Sigmoid colon (tissue), 4 donors: ENCODE measurements at regions not wholly inside any gene's neighbourhood (a gene's known extent, or its start where the extent isn't known, plus 50 kb on each side); places are given as distances from the start of the nearest gene placed in this dataset.

ENCODE experiments used
- CTCF ChIP-seq, 4 experiments: fragments of 450-650 bp in 3 of 4; fragments of 200-600 bp in 1 of 4; IDR thresholded peaks; one replicate each; pipeline ENCODE4 v1.5.1; 2016 to 2019; ENCODE audit warnings: antibody characterized with exemption in 4 of 4, mild to moderate bottlenecking in 3 of 4, moderate library complexity in 2 of 4
- EP300 ChIP-seq, 4 donors: sonication (generic); formaldehyde crosslinking; IDR thresholded peaks; one replicate each; pipeline ENCODE4 v1.6.1; 2017; ENCODE audit warnings: antibody characterized with exemption in 4 of 4

- no peak for TF ChIP-seq CTCF (IDR thresholded peaks at IDR 0.05)
- no peak for TF ChIP-seq EP300 (IDR thresholded peaks at IDR 0.05)
Observed at GRCh38 chr15:62250978-62251377, 85.9 kb upstream of the C2CD4B start.
